HepG2 (cell line): ENCODE measurements at regions not wholly inside any gene's neighbourhood (a gene's known extent, or its start where the extent isn't known, plus 50 kb on each side); places are given as distances from the start of the nearest gene placed in this dataset.

Experiments used
- ATAC-seq: fragments of 200-7000 bp; cut with Tn5 transposase; 3 replicates; pipeline ENCODE4 v1.9.1; 2020; ENCODE audit warnings: mild to moderate bottlenecking, moderate library complexity
- BruUV-seq: library from RNA; stranded (reverse); fragments of 400-500 nt; replicated peaks from 2 replicates; lab custom pipeline; 2021; lab: Mats Ljungman, UMichigan
- CTCF ChIA-PET: fragments of 300-600 bp; formaldehyde crosslinking; extraction: SDS; loops from one replicate; lab custom pipeline; 2021; ENCODE audit warnings: low total read pairs, inconsistent platforms, low intra/inter-chr PET ratio; lab: Yijun Ruan, JAX
- POLR2A ChIA-PET: fragments of 350-600 bp; sonication (Branson Sonifier 250); formaldehyde crosslinking; loops from one replicate; lab custom pipeline; 2020; ENCODE audit warnings: antibody characterized with exemption, inconsistent platforms; lab: Yijun Ruan, JAX
- DNase-seq: peaks from one replicate; pipeline ENCODE4 v3.0.0-alpha.2; 2015; ENCODE audit warnings: low spot score
- FAIRE-seq: peaks from 3 replicates; lab custom pipeline; 2011; peaks lifted over from hg19 to GRCh38; lab: Jason Lieb, UNC
- H2AFZ ChIP-seq: one replicate; pipeline ENCODE4 v1.6.1; 2011; ENCODE audit warnings: low read length, inconsistent platforms
- H3K27ac ChIP-seq: fragments of 300-600 bp; 3 replicates; pipeline ENCODE4 v1.8.0; 2011; ENCODE audit warnings: mixed run types, mild to moderate bottlenecking, mixed read lengths, low read length, inconsistent platforms; ENCODE audit not compliant: insufficient read depth; ENCODE audit errors: extremely low read length
- H3K27me3 ChIP-seq, 2 experiments: fragments of 200-600 bp in 1 of 2; 2 replicates in 1 of 2; 3 replicates in 1 of 2; pipeline versions ENCODE4 v1.6.0 to v1.8.0; 2011; ENCODE audit warnings: low read length in 2 of 2, mild to moderate bottlenecking in 2 of 2, moderate library complexity in 2 of 2, inconsistent platforms in 1 of 2; ENCODE audit not compliant: insufficient read depth in 2 of 2, control insufficient read depth in 1 of 2
- H3K36me3 ChIP-seq, 2 experiments: fragments of 200-600 bp in 1 of 2; replicated peaks in 1 of 2; 2 replicates in 1 of 2; 3 replicates in 1 of 2; pipeline versions ENCODE4 v1.5.1 to v1.8.0; 2011; ENCODE audit warnings: low read length in 2 of 2, inconsistent platforms in 1 of 2; ENCODE audit not compliant: insufficient read depth in 2 of 2, control insufficient read depth in 1 of 2
- H3K4me1 ChIP-seq: 2 replicates; pipeline ENCODE4 v1.5.1; 2012; ENCODE audit warnings: low read length, inconsistent platforms; ENCODE audit not compliant: insufficient read depth
- H3K4me2 ChIP-seq: 2 replicates; pipeline ENCODE4 v1.6.0; 2011; ENCODE audit warnings: low read depth, low read length, inconsistent platforms
- H3K4me3 ChIP-seq, 3 experiments: fragments of 200-600 bp in 1 of 3; sonication (generic), shearing (Covaris generic) in 1 of 3; replicated peaks in 1 of 3; 2 replicates each; pipeline ENCODE4 v1.5.1; 2011 to 2016; ENCODE audit warnings: low read length in 3 of 3, inconsistent platforms in 2 of 3, low read depth in 2 of 3, mild to moderate bottlenecking in 2 of 3, control low read depth in 1 of 3, mixed read lengths in 1 of 3; ENCODE audit not compliant: insufficient read depth in 1 of 3
- H3K79me2 ChIP-seq: one replicate; pipeline ENCODE4 v1.6.1; 2011; ENCODE audit warnings: low read length, inconsistent platforms; ENCODE audit not compliant: insufficient read depth
- H3K9ac ChIP-seq: 2 replicates; pipeline ENCODE4 v1.6.0; 2011; ENCODE audit warnings: mild to moderate bottlenecking, low read depth, low read length, inconsistent platforms; ENCODE audit not compliant: insufficient read depth
- H3K9me3 ChIP-seq: 2 replicates; pipeline ENCODE4 v1.5.1; 2012; ENCODE audit warnings: mild to moderate bottlenecking, low read length
- H4K20me1 ChIP-seq: 2 replicates; pipeline ENCODE4 v1.6.0; 2011; ENCODE audit warnings: inconsistent platforms, mild to moderate bottlenecking, low read length, moderate library complexity; ENCODE audit not compliant: insufficient read depth
- GATA4 ChIP-seq: sonication (generic); IDR thresholded peaks from 2 replicates; pipeline ENCODE4 v1.6.1; 2016; ENCODE audit warnings: antibody characterized with exemption, low read depth, borderline replicate concordance
- IKZF4 ChIP-seq: sonication (generic); formaldehyde crosslinking; IDR thresholded peaks from 2 replicates; pipeline ENCODE4 v1.5.1; 2020; ENCODE audit warnings: borderline replicate concordance, mild to moderate bottlenecking, low read depth, missing genetic modification reagents; ENCODE audit errors: not compliant biosample characterization
- JUN ChIP-seq: sonication (generic); formaldehyde crosslinking; IDR thresholded peaks from 2 replicates; pipeline ENCODE4 v1.4.0; 2020; ENCODE audit warnings: mild to moderate bottlenecking, missing genetic modification reagents
- RFXAP ChIP-seq: sonication (generic); formaldehyde crosslinking; IDR thresholded peaks from 2 replicates; pipeline ENCODE4 v1.4.0; 2020; ENCODE audit warnings: missing genetic modification reagents, borderline replicate concordance
- SP1 ChIP-seq, 2 experiments: fragments of 450-650 bp in 1 of 2; sonication (generic) in 1 of 2; formaldehyde crosslinking in 1 of 2; IDR thresholded peaks; 2 replicates each; pipeline versions ENCODE4 v1.4.0 to v1.6.1; 2016 to 2020; ENCODE audit warnings: missing genetic modification reagents in 1 of 2
- ZNF556 ChIP-seq: sonication (generic); formaldehyde crosslinking; IDR thresholded peaks from 2 replicates; pipeline ENCODE4 v1.4.0; 2020; ENCODE audit warnings: mild to moderate bottlenecking, missing genetic modification reagents, borderline replicate concordance
- ZNF670 ChIP-seq: sonication (generic); formaldehyde crosslinking; IDR thresholded peaks from 2 replicates; pipeline ENCODE4 v1.8.0; 2022; ENCODE audit warnings: mild to moderate bottlenecking, missing genetic modification reagents, borderline replicate concordance
- WGBS: methylation state at CpG from one replicate; pipeline ENCODE4 v1.1.6; 2017; ENCODE audit warnings: low lambda C conversion rate; 5-methylcytosine and 5-hydroxymethylcytosine counted together
- in situ Hi-C: cut with HindIII; loops from 2 replicates; pipeline ENCODE4 v1.10.0; 2017; ENCODE audit warnings: low pct_unique_long_range_greater_than_20kb; ENCODE audit not compliant: extremely low pct_ligation_motif_present
- intact Hi-C: fragments of 100-400 bp; cut with micrococcal nuclease; formaldehyde crosslinking; loops from one replicate; pipeline ENCODE4 v1.10.0; 2022; ENCODE audit not compliant: unreplicated experiment
- TF ChIP-seq, protein P1 (sequence below): sonication (generic); formaldehyde crosslinking; IDR thresholded peaks from 2 replicates; pipeline ENCODE4 v1.4.0; 2020; ENCODE audit warnings: missing genetic modification reagents
- TF ChIP-seq, protein P2 (sequence below): sonication (generic); formaldehyde crosslinking; IDR thresholded peaks from 2 replicates; pipeline ENCODE4 v1.4.0; 2020; ENCODE audit warnings: missing genetic modification reagents; ENCODE audit errors: not compliant biosample characterization
- TF ChIP-seq, protein P3 (sequence below): sonication (generic); formaldehyde crosslinking; IDR thresholded peaks from 2 replicates; pipeline ENCODE4 v1.9.0; 2021; ENCODE audit warnings: missing genetic modification reagents, mild to moderate bottlenecking, borderline replicate concordance
- TF ChIP-seq, protein P4 (sequence below), 2 experiments: sonication (generic) in 1 of 2; formaldehyde crosslinking in 1 of 2; IDR thresholded peaks; 2 replicates each; pipeline versions ENCODE4 v1.4.0 to v1.6.1; 2018 to 2020; ENCODE audit warnings: missing genetic modification reagents in 2 of 2, borderline replicate concordance in 1 of 2, low read depth in 1 of 2, mild to moderate bottlenecking in 1 of 2, missing biosample characterization in 1 of 2
- TF ChIP-seq, protein P5 (sequence below): sonication (generic); formaldehyde crosslinking; IDR thresholded peaks from 2 replicates; pipeline ENCODE4 v1.4.0; 2020; ENCODE audit warnings: missing genetic modification reagents
- TF ChIP-seq, protein P6 (sequence below): IDR thresholded peaks from 2 replicates; pipeline ENCODE4 v1.6.1; 2016; ENCODE audit warnings: mild to moderate bottlenecking

DNA sequence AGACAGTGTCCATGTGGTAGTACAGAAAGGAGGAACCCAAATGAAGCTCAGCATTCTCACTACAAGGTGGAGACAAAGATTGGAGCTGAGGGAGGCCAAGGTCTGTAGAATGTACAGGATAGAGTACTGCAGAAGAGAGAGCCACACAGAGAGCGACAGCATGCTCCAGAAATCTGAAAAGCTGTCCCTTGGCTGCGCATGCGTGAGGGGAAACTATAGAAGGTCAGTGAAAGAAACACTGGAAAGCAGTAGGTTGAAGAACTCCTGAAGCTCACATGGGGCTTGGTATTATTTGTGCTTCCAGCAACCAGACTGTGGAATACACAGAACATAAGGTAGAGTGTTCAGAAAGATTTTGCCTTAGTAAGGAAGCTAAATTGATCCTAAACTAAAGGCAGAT is 142.5 kb downstream of the TXNL1 start:
- intact Hi-C loops: no loop called here
- no peaks in the 10 kb centered on the region for H3K9me3 ChIP-seq
- no peak overlapping the region for H3K4me3 ChIP-seq
- no peak overlapping the region for H3K4me2 ChIP-seq
- H3K79me2 ChIP-seq: no peaks in the 10 kb centered on the region
- no peak overlapping the region for H2AFZ ChIP-seq
- FAIRE-seq (no peak), DNase-seq (no peak), ATAC-seq (no peak)
- ChIA-PET CTCF (no interaction called here), POLR2A (no interaction called here)
- 13% methylated on average over 3 of the region's 3 CpGs for WGBS
- no peak overlapping the region for H3K27ac ChIP-seq
- peaks cover 0 to 4% of the 10 kb centered on the region in 2 experiments; a peak in 1 of 5 replicates for H3K27me3 ChIP-seq
- BruUV-seq: no TSS peak
- in situ Hi-C loops: no loop called here
- no peak overlapping the region for H3K9ac ChIP-seq
- H3K36me3 ChIP-seq: no peaks in the 10 kb centered on the region
- H3K4me1 ChIP-seq: no peaks in the 10 kb centered on the region
- no peaks in the 10 kb centered on the region for H4K20me1 ChIP-seq
- TF ChIP-seq RFXAP (CRISPR knock-in tag) (no peak), SP1 (IDR thresholded peaks at IDR 0.05) (no peak), SP1 (CRISPR knock-in tag; IDR thresholded peaks at IDR 0.05) (no peak), IKZF4 (CRISPR knock-in tag) (no peak), ZNF670 (CRISPR knock-in tag) (no peak), JUN (CRISPR knock-in tag) (no peak), GATA4 (no peak), ZNF556 (CRISPR knock-in tag) (no peak)
- TF ChIP-seq, protein P1, sequence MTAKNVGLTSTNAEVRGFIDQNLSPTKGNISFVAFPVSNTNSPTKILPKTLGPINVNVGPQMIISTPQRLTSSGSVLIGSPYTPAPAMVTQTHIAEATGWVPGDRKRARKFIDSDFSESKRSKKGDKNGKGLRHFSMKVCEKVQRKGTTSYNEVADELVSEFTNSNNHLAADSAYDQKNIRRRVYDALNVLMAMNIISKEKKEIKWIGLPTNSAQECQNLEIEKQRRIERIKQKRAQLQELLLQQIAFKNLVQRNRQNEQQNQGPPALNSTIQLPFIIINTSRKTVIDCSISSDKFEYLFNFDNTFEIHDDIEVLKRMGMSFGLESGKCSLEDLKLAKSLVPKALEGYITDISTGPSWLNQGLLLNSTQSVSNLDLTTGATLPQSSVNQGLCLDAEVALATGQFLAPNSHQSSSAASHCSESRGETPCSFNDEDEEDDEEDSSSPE: no peak
- TF ChIP-seq, protein P2, sequence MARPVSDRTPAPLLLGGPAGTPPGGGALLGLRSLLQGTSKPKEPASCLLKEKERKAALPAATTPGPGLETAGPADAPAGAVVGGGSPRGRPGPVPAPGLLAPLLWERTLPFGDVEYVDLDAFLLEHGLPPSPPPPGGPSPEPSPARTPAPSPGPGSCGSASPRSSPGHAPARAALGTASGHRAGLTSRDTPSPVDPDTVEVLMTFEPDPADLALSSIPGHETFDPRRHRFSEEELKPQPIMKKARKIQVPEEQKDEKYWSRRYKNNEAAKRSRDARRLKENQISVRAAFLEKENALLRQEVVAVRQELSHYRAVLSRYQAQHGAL: no peak
- TF ChIP-seq, protein P3, sequence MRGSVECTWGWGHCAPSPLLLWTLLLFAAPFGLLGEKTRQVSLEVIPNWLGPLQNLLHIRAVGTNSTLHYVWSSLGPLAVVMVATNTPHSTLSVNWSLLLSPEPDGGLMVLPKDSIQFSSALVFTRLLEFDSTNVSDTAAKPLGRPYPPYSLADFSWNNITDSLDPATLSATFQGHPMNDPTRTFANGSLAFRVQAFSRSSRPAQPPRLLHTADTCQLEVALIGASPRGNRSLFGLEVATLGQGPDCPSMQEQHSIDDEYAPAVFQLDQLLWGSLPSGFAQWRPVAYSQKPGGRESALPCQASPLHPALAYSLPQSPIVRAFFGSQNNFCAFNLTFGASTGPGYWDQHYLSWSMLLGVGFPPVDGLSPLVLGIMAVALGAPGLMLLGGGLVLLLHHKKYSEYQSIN (CRISPR knock-in tag): no peak
- TF ChIP-seq, protein P4, sequence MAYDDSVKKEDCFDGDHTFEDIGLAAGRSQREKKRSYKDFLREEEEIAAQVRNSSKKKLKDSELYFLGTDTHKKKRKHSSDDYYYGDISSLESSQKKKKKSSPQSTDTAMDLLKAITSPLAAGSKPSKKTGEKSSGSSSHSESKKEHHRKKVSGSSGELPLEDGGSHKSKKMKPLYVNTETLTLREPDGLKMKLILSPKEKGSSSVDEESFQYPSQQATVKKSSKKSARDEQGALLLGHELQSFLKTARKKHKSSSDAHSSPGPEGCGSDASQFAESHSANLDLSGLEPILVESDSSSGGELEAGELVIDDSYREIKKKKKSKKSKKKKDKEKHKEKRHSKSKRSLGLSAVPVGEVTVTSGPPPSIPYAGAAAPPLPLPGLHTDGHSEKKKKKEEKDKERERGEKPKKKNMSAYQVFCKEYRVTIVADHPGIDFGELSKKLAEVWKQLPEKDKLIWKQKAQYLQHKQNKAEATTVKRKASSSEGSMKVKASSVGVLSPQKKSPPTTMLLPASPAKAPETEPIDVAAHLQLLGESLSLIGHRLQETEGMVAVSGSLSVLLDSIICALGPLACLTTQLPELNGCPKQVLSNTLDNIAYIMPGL (CRISPR knock-in tag; IDR thresholded peaks at IDR 0.05; ENCODE audit: borderline replicate concordance in 1 of 2, low read depth in 1 of 2): no peak
- TF ChIP-seq, protein P5, sequence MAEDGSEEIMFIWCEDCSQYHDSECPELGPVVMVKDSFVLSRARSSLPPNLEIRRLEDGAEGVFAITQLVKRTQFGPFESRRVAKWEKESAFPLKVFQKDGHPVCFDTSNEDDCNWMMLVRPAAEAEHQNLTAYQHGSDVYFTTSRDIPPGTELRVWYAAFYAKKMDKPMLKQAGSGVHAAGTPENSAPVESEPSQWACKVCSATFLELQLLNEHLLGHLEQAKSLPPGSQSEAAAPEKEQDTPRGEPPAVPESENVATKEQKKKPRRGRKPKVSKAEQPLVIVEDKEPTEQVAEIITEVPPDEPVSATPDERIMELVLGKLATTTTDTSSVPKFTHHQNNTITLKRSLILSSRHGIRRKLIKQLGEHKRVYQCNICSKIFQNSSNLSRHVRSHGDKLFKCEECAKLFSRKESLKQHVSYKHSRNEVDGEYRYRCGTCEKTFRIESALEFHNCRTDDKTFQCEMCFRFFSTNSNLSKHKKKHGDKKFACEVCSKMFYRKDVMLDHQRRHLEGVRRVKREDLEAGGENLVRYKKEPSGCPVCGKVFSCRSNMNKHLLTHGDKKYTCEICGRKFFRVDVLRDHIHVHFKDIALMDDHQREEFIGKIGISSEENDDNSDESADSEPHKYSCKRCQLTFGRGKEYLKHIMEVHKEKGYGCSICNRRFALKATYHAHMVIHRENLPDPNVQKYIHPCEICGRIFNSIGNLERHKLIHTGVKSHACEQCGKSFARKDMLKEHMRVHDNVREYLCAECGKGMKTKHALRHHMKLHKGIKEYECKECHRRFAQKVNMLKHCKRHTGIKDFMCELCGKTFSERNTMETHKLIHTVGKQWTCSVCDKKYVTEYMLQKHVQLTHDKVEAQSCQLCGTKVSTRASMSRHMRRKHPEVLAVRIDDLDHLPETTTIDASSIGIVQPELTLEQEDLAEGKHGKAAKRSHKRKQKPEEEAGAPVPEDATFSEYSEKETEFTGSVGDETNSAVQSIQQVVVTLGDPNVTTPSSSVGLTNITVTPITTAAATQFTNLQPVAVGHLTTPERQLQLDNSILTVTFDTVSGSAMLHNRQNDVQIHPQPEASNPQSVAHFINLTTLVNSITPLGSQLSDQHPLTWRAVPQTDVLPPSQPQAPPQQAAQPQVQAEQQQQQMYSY (CRISPR knock-in tag): no peak
- TF ChIP-seq, protein P6, sequence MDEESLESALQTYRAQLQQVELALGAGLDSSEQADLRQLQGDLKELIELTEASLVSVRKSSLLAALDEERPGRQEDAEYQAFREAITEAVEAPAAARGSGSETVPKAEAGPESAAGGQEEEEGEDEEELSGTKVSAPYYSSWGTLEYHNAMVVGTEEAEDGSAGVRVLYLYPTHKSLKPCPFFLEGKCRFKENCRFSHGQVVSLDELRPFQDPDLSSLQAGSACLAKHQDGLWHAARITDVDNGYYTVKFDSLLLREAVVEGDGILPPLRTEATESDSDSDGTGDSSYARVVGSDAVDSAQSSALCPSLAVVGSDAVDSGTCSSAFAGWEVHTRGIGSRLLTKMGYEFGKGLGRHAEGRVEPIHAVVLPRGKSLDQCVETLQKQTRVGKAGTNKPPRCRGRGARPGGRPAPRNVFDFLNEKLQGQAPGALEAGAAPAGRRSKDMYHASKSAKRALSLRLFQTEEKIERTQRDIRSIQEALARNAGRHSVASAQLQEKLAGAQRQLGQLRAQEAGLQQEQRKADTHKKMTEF (CRISPR knock-in tag): no peak
